Karpas-422 (cell line): ENCODE measurements at regions not wholly inside any gene's neighbourhood (a gene's known extent, or its start where the extent isn't known, plus 50 kb on each side); places are given as distances from the start of the nearest gene placed in this dataset.

ENCODE experiments used
- DNase-seq: peaks from one replicate; pipeline ENCODE4 v3.0.0-alpha.2; 2015
- H2AFZ ChIP-seq: fragments of 200-600 bp; sonication (generic); 2 replicates; pipeline ENCODE4 v1.6.1; 2014; ENCODE audit warnings: antibody characterized with exemption, low read length, mixed read lengths
- H3K27ac ChIP-seq: fragments of 200-600 bp; sonication (generic); 2 replicates; pipeline ENCODE4 v1.5.1; 2014; ENCODE audit warnings: mild to moderate bottlenecking, low read length, moderate library complexity
- H3K27me3 ChIP-seq: fragments of 200-600 bp; sonication (generic); 2 replicates; pipeline ENCODE4 v1.6.1; 2014; ENCODE audit warnings: low read length, mixed read lengths
- H3K36me3 ChIP-seq: fragments of 200-600 bp; sonication (generic); 2 replicates; pipeline ENCODE4 v1.6.1; 2014; ENCODE audit warnings: low read length, mixed read lengths; ENCODE audit not compliant: insufficient read depth
- H3K4me1 ChIP-seq: fragments of 200-600 bp; sonication (generic); 2 replicates; pipeline ENCODE4 v1.6.1; 2014; ENCODE audit warnings: mild to moderate bottlenecking, low read length, mixed read lengths
- H3K4me2 ChIP-seq: fragments of 200-600 bp; sonication (generic); 2 replicates; pipeline ENCODE4 v1.6.1; 2014; ENCODE audit warnings: low read length, low read depth, mild to moderate bottlenecking; ENCODE audit not compliant: poor library complexity, severe bottlenecking
- H3K4me3 ChIP-seq: fragments of 200-600 bp; sonication (generic); 2 replicates; pipeline ENCODE4 v1.5.1; 2014; ENCODE audit warnings: mild to moderate bottlenecking, antibody characterized with exemption, low read length, mixed read lengths
- H3K79me2 ChIP-seq: fragments of 200-600 bp; sonication (generic); 2 replicates; pipeline ENCODE4 v1.6.1; 2014; ENCODE audit warnings: mild to moderate bottlenecking, low read length, mixed read lengths
- H3K9ac ChIP-seq: fragments of 200-600 bp; sonication (generic); 2 replicates; pipeline ENCODE4 v1.6.0; 2014; ENCODE audit warnings: low read length
- H3K9me2 ChIP-seq: fragments of 200-600 bp; sonication (generic), shearing (Covaris generic); replicated peaks from 2 replicates; pipeline ENCODE4 v1.6.0; 2014; ENCODE audit warnings: mild to moderate bottlenecking, low read length, moderate library complexity; ENCODE audit not compliant: insufficient read depth
- H3K9me3 ChIP-seq: fragments of 300-700, 200-600 bp; sonication (generic); 2 replicates; pipeline ENCODE4 v1.6.1; 2014; ENCODE audit warnings: low read length, mixed read lengths
- H4K20me1 ChIP-seq: fragments of 200-600 bp; sonication (generic); 2 replicates; pipeline ENCODE4 v1.6.1; 2014; ENCODE audit warnings: mild to moderate bottlenecking, antibody characterized with exemption, low read length, low read depth; ENCODE audit not compliant: insufficient read depth

DNA sequence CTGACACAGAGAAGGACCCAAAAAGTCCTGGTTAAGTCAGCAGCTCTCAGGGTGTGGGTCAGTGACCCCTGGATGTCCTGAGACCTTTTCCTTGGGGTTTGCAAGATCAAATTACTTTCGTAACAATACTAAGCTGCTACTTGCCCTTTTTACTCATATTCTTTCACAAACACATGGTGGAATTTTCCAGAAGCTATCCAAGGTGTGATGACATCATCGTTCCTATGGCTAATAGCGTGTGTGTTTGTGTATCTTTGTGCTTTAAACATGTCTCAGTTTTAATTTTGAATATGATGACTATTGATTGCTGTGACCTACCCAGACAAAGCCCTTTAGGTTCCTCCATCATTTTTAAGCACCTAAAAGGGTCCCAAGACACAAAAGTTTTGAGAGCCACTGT lies 176.2 kb downstream of the PHETA1 start:
- Histone ChIP-seq H3K9ac (no peak overlapping the region), H3K4me3 (no peak overlapping the region), H3K27me3 (no peaks in the 10 kb centered on the region), H3K79me2 (no peaks in the 10 kb centered on the region), H3K4me1 (no peaks in the 10 kb centered on the region), H3K9me3 (no peaks in the 10 kb centered on the region), H3K27ac (no peak overlapping the region), H4K20me1 (no peaks in the 10 kb centered on the region), H2AFZ (no peak overlapping the region), H3K9me2 (no peaks in the 10 kb centered on the region), H3K36me3 (no peaks in the 10 kb centered on the region), H3K4me2 (no peak overlapping the region)
- no peak for DNase-seq

DNA sequence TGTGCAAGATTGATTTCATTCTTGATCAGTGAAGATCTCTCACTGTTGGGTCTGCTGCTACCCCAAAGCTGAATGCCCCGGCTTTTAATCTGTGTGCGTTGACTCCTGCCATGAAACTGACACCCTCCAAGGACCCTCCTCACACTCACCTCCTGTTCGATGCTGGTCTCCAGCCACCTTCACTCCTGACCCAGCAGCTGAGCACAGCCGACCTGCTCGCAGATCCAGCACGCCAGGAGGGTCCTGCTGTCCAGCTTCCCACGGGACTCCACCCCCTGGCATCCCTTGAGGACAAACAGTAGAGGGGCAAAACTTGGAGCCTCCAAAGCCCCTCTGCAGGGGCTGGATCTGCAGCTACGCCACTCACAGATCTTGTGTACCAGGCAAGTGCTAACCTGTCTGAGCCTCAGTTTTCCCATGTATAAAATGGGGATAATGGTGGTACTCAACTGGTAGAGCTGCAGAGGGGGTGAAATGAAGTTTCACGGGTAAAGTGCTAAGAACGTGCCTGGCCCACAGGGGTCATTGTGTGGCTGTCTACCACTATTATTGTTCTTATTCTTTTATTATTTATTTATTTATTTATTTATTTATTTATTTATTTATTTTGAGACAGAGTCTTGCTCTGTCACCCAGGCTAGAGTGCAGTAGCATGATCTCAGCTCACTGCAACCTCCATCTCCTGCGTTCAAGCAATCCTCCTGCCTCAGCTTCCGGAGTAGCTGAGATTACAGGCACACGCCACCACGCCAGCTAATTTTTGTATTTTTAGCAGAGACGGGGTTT lies 178.0 kb downstream of the PHETA1 start:
- Histone ChIP-seq H3K79me2 (no peaks in the 10 kb centered on the region), H3K9me2 (no peaks in the 10 kb centered on the region), H3K36me3 (no peaks in the 10 kb centered on the region), H3K4me2 (no peak overlapping the region), H4K20me1 (no peaks in the 10 kb centered on the region), H2AFZ (no peak overlapping the region), H3K9ac (no peak overlapping the region), H3K9me3 (no peaks in the 10 kb centered on the region), H3K27me3 (no peaks in the 10 kb centered on the region), H3K4me3 (no peak overlapping the region), H3K4me1 (no peaks in the 10 kb centered on the region), H3K27ac (no peak overlapping the region)
- DNase-seq = no peak

DNA sequence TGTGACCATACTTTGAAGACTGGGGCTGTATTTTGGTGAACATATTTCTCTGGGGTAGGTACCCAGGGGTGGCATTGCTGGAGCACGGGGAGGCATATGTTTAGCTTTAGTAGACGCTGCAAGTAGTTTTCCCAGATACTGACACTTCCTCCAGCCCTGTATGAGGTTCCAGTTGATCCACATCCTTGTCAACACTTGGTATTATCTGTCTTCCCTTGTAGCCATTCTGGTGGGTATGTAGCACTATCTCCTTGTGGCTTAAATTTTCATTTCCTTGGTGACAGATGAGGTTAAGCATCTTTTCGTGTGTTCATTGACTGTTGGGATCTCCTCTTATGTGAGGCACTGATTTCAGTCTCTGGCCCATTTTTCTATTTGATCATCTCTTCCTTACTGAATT lies 179.1 kb downstream of the PHETA1 start:
- H3K27me3 ChIP-seq = no peaks in the 10 kb centered on the region
- H3K9me2 ChIP-seq = no peaks in the 10 kb centered on the region
- no peaks in the 10 kb centered on the region for H4K20me1 ChIP-seq
- no peaks in the 10 kb centered on the region for H3K79me2 ChIP-seq
- no peak overlapping the region for H3K9ac ChIP-seq
- no peaks in the 10 kb centered on the region for H3K36me3 ChIP-seq
- no peak for DNase-seq
- no peaks in the 10 kb centered on the region for H3K4me1 ChIP-seq
- H3K4me3 ChIP-seq = no peak overlapping the region
- H3K9me3 ChIP-seq = no peaks in the 10 kb centered on the region
- H2AFZ ChIP-seq = no peak overlapping the region
- no peak overlapping the region for H3K4me2 ChIP-seq
- H3K27ac ChIP-seq = no peak overlapping the region

DNA sequence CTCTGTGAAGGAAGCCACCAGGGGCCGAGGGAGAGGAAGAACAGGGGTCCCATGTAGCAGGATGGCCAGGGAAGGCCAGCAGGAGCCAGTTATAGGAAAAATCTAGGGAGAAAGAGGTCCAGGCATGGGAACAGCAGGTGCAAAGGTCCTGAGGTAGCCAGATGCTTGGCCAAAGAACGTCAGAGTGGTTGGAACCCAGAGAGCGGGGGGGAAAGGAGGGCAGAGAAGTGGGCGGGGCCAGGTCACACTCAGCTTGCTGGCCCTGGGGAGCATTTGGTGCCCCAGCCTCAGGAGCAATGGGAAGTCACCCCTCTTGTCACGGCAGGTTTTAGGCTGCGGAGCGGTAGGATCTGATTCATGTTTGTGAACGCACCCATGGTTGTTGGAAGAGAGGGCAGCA lies 180.5 kb downstream of the PHETA1 start:
- DNase-seq = no peak
- H4K20me1 ChIP-seq = no peaks in the 10 kb centered on the region
- no peaks in the 10 kb centered on the region for H3K9me3 ChIP-seq
- H3K9me2 ChIP-seq = no peaks in the 10 kb centered on the region
- H2AFZ ChIP-seq = no peak overlapping the region
- H3K4me1 ChIP-seq = no peaks in the 10 kb centered on the region
- H3K4me2 ChIP-seq = no peak overlapping the region
- no peak overlapping the region for H3K9ac ChIP-seq
- no peaks in the 10 kb centered on the region for H3K27me3 ChIP-seq
- no peak overlapping the region for H3K4me3 ChIP-seq
- H3K27ac ChIP-seq = no peak overlapping the region
- H3K79me2 ChIP-seq = no peaks in the 10 kb centered on the region
- H3K36me3 ChIP-seq = no peaks in the 10 kb centered on the region

DNA sequence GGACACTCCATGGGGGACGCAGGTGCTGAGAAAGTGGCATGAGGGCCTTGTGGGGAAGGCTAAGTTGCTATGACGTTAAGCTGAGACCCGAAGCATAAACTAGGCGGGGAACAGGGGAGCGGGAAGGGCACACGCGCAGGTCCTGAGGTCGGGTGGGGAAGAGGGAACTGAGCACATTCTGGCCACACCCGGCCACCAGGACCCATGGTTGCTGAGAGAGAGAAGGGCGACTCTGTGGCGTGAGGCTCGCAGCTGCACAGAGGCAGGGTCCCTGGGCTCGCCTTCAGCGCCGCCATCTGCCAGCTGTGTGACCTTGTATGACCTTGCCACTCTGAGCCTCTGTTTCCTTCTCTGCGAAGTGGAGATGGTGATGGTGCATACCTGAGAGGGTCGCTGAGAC lies 182.5 kb downstream of the PHETA1 start:
- no peak overlapping the region for H3K9ac ChIP-seq

GRCh38 chr12:111185889-111186227 lies 183.0 kb downstream of the PHETA1 start:
- Histone ChIP-seq H3K27me3 (no peaks in the 10 kb centered on the region), H3K36me3 (no peaks in the 10 kb centered on the region), H3K9ac (no peak overlapping the region), H3K79me2 (no peaks in the 10 kb centered on the region), H3K9me2 (no peaks in the 10 kb centered on the region), H3K4me1 (no peaks in the 10 kb centered on the region), H3K4me2 (no peak overlapping the region), H4K20me1 (no peaks in the 10 kb centered on the region), H3K4me3 (no peak overlapping the region), H2AFZ (no peak overlapping the region), H3K27ac (no peak overlapping the region), H3K9me3 (no peaks in the 10 kb centered on the region)
- no peak for DNase-seq

More for the DNA sequence above, 182.5 kb downstream of the PHETA1 start:
- no peak overlapping the region for H3K4me3 ChIP-seq
- no peak overlapping the region for H2AFZ ChIP-seq
- no peaks in the 10 kb centered on the region for H3K9me3 ChIP-seq
- H3K27ac ChIP-seq = no peak overlapping the region
- DNase-seq = no peak
- no peaks in the 10 kb centered on the region for H3K36me3 ChIP-seq
- H3K4me1 ChIP-seq = no peaks in the 10 kb centered on the region
- no peaks in the 10 kb centered on the region for H3K79me2 ChIP-seq
- H3K4me2 ChIP-seq = no peak overlapping the region
- no peaks in the 10 kb centered on the region for H3K9me2 ChIP-seq
- H3K27me3 ChIP-seq = no peaks in the 10 kb centered on the region
- no peaks in the 10 kb centered on the region for H4K20me1 ChIP-seq

DNA sequence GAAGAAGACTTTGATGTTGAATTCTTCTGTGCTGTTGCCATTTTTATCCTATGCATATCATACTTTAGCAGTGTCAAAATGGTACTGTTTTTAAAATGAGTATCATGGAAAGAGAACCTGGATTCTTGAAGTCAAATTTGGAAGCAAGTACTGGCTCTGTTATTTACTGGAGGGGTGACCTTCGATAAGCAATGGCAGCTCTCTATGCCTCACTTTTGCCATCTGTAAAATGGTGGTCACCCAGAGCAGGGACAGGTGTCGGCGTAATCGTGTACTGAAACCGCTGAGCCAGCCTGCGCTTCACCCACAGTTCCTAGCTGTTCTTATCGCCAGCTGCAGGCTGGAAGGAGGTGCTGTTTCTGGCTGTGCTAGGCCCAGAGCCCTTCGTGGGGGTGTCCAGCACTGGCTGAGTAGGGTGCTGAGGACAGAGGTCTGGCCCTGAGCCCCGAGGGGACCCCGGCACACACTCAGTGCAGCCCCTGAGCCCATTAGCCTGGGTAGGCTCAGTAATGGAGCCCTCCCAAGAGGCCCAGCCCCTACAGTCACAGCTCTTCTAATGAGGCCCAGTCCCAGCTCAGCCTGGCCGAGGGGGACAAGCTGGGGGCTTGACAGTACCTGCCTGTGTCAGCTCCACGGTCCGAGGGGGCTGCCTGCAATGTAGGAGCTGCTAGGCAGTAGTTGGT lies 183.5 kb downstream of the PHETA1 start:
- Histone ChIP-seq H3K4me2 (no peak overlapping the region), H2AFZ (no peak overlapping the region), H3K27me3 (no peaks in the 10 kb centered on the region), H3K9me3 (no peaks in the 10 kb centered on the region), H3K27ac (no peak overlapping the region), H3K4me1 (no peaks in the 10 kb centered on the region), H3K9me2 (no peaks in the 10 kb centered on the region), H3K79me2 (no peaks in the 10 kb centered on the region), H4K20me1 (no peaks in the 10 kb centered on the region), H3K4me3 (no peak overlapping the region), H3K36me3 (no peaks in the 10 kb centered on the region), H3K9ac (no peak overlapping the region)
- DNase-seq = no peak

DNA sequence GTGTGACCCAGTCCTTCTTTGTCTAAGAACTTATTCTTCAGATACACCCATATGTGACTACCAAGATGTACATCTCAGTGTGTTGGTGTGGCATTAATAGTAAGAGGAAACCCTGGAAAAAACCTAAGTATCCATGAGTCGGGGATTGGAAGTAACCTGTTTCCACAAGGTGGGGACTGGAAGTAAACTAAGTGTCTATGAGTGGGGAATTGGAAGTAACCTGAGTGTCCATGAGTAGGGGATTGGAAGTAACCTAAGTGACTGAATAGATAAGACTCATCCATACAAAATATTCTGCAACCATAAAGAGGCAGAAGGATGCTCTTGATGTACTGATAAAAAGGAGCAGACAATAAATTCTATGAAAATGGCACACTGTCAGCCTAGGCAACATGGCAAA lies 184.7 kb downstream of the PHETA1 start:
- no peaks in the 10 kb centered on the region for H3K79me2 ChIP-seq
- DNase-seq = no peak

More for the DNA sequence above, 184.7 kb downstream of the PHETA1 start:
- H3K27me3 ChIP-seq = no peaks in the 10 kb centered on the region
- no peaks in the 10 kb centered on the region for H3K4me1 ChIP-seq
- H3K36me3 ChIP-seq = no peaks in the 10 kb centered on the region
- no peak overlapping the region for H3K27ac ChIP-seq
- H3K9ac ChIP-seq = no peak overlapping the region
- H3K4me3 ChIP-seq = no peak overlapping the region
- no peaks in the 10 kb centered on the region for H3K9me3 ChIP-seq
- H3K4me2 ChIP-seq = no peak overlapping the region
- no peak overlapping the region for H2AFZ ChIP-seq
- H4K20me1 ChIP-seq = no peaks in the 10 kb centered on the region
- no peaks in the 10 kb centered on the region for H3K9me2 ChIP-seq
